ENCODE measurements at regions not wholly inside any gene's neighbourhood (a gene's known extent, or its start where the extent isn't known, plus 50 kb on each side); places are given as distances from the start of the nearest gene placed in this dataset.

- TF ChIP-seq, protein P1, sequence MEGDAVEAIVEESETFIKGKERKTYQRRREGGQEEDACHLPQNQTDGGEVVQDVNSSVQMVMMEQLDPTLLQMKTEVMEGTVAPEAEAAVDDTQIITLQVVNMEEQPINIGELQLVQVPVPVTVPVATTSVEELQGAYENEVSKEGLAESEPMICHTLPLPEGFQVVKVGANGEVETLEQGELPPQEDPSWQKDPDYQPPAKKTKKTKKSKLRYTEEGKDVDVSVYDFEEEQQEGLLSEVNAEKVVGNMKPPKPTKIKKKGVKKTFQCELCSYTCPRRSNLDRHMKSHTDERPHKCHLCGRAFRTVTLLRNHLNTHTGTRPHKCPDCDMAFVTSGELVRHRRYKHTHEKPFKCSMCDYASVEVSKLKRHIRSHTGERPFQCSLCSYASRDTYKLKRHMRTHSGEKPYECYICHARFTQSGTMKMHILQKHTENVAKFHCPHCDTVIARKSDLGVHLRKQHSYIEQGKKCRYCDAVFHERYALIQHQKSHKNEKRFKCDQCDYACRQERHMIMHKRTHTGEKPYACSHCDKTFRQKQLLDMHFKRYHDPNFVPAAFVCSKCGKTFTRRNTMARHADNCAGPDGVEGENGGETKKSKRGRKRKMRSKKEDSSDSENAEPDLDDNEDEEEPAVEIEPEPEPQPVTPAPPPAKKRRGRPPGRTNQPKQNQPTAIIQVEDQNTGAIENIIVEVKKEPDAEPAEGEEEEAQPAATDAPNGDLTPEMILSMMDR (IDR thresholded peaks at IDR 0.05), result no peak
- no peak for TF ChIP-seq POLR2A (IDR thresholded peaks at IDR 0.05)
Measured at GRCh38 chr3:23127196-23127595, 75.9 kb upstream of the UBE2E2 start.
